Peyer's patch (tissue), 4 donors: ENCODE measurements at regions not wholly inside any gene's neighbourhood (a gene's known extent, or its start where the extent isn't known, plus 50 kb on each side); places are given as distances from the start of the nearest gene placed in this dataset.

Experiments used
- POLR2A ChIP-seq, 2 donors: fragments of 450-650 bp; IDR thresholded peaks; one replicate each; pipeline ENCODE4 v1.5.1; 2017; ENCODE audit warnings: antibody characterized with exemption in 2 of 2, mild to moderate bottlenecking in 2 of 2, moderate library complexity in 2 of 2
- TF ChIP-seq, protein P1 (sequence below), 6 experiments: fragments of 450-650 bp in 4 of 6; fragments of 200-600 bp in 2 of 6; sonication (generic) in 1 of 6; IDR thresholded peaks; one replicate each; pipeline ENCODE4 v1.5.1; 2017 to 2019; ENCODE audit warnings: antibody characterized with exemption in 6 of 6, mild to moderate bottlenecking in 3 of 6, moderate library complexity in 1 of 6

DNA sequence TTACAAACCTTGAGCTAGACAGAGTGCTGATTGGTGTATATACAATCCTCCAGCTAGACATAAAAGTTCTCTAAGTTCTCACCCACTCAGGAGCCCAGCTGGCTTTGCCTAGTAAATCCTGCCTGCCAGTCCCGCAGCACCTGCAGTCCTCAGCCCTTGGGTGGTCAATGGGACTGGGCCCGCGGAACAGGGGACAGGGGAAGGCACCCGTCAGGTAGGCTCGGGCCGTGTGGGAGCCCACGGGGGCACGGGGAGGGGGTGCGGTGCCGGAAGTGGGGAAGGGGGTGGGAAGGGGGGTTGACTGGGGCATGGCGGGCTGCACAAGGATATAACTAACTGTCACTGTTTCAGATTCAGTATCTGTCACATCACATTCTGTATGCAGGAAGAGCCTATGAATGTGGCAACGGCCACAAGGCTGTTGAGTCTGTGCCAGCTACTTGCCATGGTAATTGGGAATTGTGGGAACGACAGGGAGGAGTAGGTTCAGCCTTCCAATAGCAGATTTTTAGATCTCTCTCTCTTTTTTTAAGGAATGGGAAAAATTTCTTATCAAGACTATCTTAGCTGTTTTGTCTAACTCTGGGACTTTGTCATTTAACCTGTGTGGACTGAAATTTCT lies 205.1 kb upstream of the PLPP4 start:
- TF ChIP-seq, protein P1, sequence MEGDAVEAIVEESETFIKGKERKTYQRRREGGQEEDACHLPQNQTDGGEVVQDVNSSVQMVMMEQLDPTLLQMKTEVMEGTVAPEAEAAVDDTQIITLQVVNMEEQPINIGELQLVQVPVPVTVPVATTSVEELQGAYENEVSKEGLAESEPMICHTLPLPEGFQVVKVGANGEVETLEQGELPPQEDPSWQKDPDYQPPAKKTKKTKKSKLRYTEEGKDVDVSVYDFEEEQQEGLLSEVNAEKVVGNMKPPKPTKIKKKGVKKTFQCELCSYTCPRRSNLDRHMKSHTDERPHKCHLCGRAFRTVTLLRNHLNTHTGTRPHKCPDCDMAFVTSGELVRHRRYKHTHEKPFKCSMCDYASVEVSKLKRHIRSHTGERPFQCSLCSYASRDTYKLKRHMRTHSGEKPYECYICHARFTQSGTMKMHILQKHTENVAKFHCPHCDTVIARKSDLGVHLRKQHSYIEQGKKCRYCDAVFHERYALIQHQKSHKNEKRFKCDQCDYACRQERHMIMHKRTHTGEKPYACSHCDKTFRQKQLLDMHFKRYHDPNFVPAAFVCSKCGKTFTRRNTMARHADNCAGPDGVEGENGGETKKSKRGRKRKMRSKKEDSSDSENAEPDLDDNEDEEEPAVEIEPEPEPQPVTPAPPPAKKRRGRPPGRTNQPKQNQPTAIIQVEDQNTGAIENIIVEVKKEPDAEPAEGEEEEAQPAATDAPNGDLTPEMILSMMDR (IDR thresholded peaks at IDR 0.05), result no peak
- TF ChIP-seq POLR2A (IDR thresholded peaks at IDR 0.05), result no peak
